ENCODE measurements at regions not wholly inside any gene's neighbourhood (a gene's known extent, or its start where the extent isn't known, plus 50 kb on each side); places are given as distances from the start of the nearest gene placed in this dataset.
A peak's percentile ranks its signal among the peaks of the same experiment; 100 is the strongest.

DNA sequence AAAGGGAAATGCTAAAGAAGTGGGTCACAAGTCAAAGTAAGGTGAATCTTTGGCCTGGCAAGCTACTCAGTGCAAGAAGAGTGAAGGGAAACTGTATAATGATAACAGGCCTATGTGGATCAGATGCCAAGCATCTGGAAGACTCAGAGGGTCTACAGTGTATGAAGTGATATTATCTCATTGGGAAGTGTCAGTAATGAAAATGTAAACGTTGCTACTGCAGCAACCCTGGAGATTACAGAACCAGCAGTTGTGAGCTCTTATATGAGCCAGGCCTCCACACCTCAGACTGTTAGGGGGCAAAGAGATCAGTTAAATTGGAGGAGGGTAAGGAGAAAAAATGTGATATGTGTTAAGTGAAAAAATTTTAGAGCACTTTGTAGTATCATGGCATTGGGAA, 195.4 kb upstream of the DPH6 start (continued):
- TF ChIP-seq, protein P1, sequence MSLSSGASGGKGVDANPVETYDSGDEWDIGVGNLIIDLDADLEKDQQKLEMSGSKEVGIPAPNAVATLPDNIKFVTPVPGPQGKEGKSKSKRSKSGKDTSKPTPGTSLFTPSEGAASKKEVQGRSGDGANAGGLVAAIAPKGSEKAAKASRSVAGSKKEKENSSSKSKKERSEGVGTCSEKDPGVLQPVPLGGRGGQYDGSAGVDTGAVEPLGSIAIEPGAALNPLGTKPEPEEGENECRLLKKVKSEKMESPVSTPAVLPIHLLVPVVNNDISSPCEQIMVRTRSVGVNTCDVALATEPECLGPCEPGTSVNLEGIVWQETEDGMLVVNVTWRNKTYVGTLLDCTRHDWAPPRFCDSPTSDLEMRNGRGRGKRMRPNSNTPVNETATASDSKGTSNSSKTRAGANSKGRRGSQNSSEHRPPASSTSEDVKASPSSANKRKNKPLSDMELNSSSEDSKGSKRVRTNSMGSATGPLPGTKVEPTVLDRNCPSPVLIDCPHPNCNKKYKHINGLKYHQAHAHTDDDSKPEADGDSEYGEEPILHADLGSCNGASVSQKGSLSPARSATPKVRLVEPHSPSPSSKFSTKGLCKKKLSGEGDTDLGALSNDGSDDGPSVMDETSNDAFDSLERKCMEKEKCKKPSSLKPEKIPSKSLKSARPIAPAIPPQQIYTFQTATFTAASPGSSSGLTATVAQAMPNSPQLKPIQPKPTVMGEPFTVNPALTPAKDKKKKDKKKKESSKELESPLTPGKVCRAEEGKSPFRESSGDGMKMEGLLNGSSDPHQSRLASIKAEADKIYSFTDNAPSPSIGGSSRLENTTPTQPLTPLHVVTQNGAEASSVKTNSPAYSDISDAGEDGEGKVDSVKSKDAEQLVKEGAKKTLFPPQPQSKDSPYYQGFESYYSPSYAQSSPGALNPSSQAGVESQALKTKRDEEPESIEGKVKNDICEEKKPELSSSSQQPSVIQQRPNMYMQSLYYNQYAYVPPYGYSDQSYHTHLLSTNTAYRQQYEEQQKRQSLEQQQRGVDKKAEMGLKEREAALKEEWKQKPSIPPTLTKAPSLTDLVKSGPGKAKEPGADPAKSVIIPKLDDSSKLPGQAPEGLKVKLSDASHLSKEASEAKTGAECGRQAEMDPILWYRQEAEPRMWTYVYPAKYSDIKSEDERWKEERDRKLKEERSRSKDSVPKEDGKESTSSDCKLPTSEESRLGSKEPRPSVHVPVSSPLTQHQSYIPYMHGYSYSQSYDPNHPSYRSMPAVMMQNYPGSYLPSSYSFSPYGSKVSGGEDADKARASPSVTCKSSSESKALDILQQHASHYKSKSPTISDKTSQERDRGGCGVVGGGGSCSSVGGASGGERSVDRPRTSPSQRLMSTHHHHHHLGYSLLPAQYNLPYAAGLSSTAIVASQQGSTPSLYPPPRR (CRISPR knock-in tag; IDR thresholded peaks at IDR 0.05; ENCODE audit: borderline replicate concordance): no peak
- no peak for TF ChIP-seq DMBX1 (CRISPR knock-in tag; IDR thresholded peaks at IDR 0.05; ENCODE audit: borderline replicate concordance)
- TF ChIP-seq, protein P2, sequence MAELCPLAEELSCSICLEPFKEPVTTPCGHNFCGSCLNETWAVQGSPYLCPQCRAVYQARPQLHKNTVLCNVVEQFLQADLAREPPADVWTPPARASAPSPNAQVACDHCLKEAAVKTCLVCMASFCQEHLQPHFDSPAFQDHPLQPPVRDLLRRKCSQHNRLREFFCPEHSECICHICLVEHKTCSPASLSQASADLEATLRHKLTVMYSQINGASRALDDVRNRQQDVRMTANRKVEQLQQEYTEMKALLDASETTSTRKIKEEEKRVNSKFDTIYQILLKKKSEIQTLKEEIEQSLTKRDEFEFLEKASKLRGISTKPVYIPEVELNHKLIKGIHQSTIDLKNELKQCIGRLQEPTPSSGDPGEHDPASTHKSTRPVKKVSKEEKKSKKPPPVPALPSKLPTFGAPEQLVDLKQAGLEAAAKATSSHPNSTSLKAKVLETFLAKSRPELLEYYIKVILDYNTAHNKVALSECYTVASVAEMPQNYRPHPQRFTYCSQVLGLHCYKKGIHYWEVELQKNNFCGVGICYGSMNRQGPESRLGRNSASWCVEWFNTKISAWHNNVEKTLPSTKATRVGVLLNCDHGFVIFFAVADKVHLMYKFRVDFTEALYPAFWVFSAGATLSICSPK (IDR thresholded peaks at IDR 0.05; ENCODE audit: borderline replicate concordance): no peak

DNA sequence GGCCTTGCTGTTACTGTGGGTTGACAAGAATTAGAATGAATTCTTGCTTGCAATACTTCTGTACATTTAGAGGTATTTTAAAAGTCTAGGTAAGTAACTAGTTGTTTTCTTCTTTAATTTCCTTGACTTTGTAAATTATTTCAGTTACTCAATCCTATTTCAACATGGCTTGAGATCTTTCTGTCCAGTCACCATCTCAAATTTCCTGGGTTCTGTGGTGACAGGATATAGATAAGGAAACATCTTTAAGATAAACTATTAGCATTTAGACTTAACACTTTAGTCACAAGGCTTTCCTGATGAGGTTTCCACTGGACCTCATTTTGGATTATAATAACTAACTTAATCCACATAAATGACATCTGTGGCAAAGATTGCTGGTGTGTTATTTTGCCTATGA, 195.9 kb upstream of the DPH6 start:
- Histone ChIP-seq H2AFZ (ENCODE audit: low read depth, low read length) (no peak overlapping the region), H3K9me1 (ENCODE audit: control insufficient read depth, insufficient read depth, low read length) (no peaks in the 10 kb centered on the region), H3K27me3 (ENCODE audit: control insufficient read depth in 2 of 2, insufficient read depth in 2 of 2, low read length in 2 of 2) (no peaks in the 10 kb centered on the region), H3K79me2 (ENCODE audit: control insufficient read depth, insufficient read depth, low read length) (no peaks in the 10 kb centered on the region), H3K36me3 (ENCODE audit: control insufficient read depth, insufficient read depth, low read length) (no peaks in the 10 kb centered on the region), H4K20me1 (replicated peaks; ENCODE audit: control insufficient read depth, insufficient read depth, low read length) (no peaks in the 10 kb centered on the region), H3K27ac (ENCODE audit: extremely low read depth, low read depth, low read length) (no peak overlapping the region), H3K4me1 (replicated peaks in 1 of 2; ENCODE audit: control insufficient read depth in 2 of 2, insufficient read depth in 2 of 2, low read length in 2 of 2) (no peaks in the 10 kb centered on the region; a peak in 1 of 5 replicates), H3K9ac (ENCODE audit: insufficient read depth in 1 of 2, low read depth in 2 of 2, low read length in 2 of 2) (no peak overlapping the region), H3K4me2 (ENCODE audit: insufficient read depth, low read length) (no peak overlapping the region), H3K4me3 (no peak overlapping the region), H3K9me3 (replicated peaks; ENCODE audit: control insufficient read depth, insufficient read depth, low read depth, low read length) (no peaks in the 10 kb centered on the region)
- POLR2A ChIA-PET: interaction anchor here (0.5 to 1.2 kb wide), 4 partner anchors 19 to 778 kb away, joined by 3 to 4 read pairs (median 3); no protein-coding TSS in a partner anchor
- in situ Hi-C loops (cut with MboI) (no loop called here), intact Hi-C loops (cut with micrococcal nuclease) (no loop called here)
- TF ChIP-seq L3MBTL2 (IDR thresholded peaks at IDR 0.05): no peak
- no peak for TF ChIP-seq FOXM1 (IDR thresholded peaks at IDR 0.05; ENCODE audit: low read depth)
- TF ChIP-seq FOXM1 (CRISPR knock-in tag; IDR thresholded peaks at IDR 0.05; ENCODE audit: low read depth): no peak
- TF ChIP-seq ZNF311 (CRISPR knock-in tag; IDR thresholded peaks at IDR 0.05): no peak
- TF ChIP-seq PTRF (tag; IDR thresholded peaks at IDR 0.05): no peak
- TF ChIP-seq CEBPG (CRISPR knock-in tag; IDR thresholded peaks at IDR 0.05): no peak
- TF ChIP-seq CEBPG (tag; conservative IDR thresholded peaks at IDR 0.05 in 1 of 2, IDR thresholded peaks at IDR 0.05 in 1 of 2): 0 out of 4 replicates have a peak, but pooled peaks of 1 of the 2 experiments have one; percentile 17
- peak; percentile 10; the same call in 1 of the 2 replicates for TF ChIP-seq NFE2 (IDR thresholded peaks at IDR 0.05; ENCODE audit: low read depth)
- TF ChIP-seq ELF2 (CRISPR knock-in tag; IDR thresholded peaks at IDR 0.05): 0 out of 2 replicates have a peak, but pooled peaks have one; percentile 21
- BruUV-seq (replicated peaks): no TSS peak
- CTCF ChIA-PET (ENCODE audit: low intra/inter-chr PET ratio): no interaction called here
- FAIRE-seq (peak; percentile 15), ATAC-seq (no peak), DNase-seq (ENCODE audit: extremely low read depth in 1 of 4, low spot score in 3 of 4) (no peak)
